Endodermal cell (in vitro differentiated cells): ENCODE measurements at regions not wholly inside any gene's neighbourhood (a gene's known extent, or its start where the extent isn't known, plus 50 kb on each side); places are given as distances from the start of the nearest gene placed in this dataset.

Source experiments
- DNase-seq: peaks from one replicate; pipeline ENCODE4 v3.0.0-alpha.2; 2017
- H3K27ac ChIP-seq: 2 replicates; pipeline ENCODE4 v1.5.1; 2013; ENCODE audit warnings: mild to moderate bottlenecking, low read depth, low read length, moderate library complexity
- H3K27me3 ChIP-seq: 2 replicates; pipeline ENCODE4 v1.6.1; 2013; ENCODE audit warnings: mild to moderate bottlenecking, low read length, moderate library complexity; ENCODE audit not compliant: insufficient read depth, control insufficient read depth, poor library complexity, severe bottlenecking
- H3K36me3 ChIP-seq: 2 replicates; pipeline ENCODE4 v1.7.0; 2013; ENCODE audit warnings: mild to moderate bottlenecking, low read length, moderate library complexity; ENCODE audit not compliant: control insufficient read depth, insufficient read depth
- H3K4me1 ChIP-seq: one replicate; pipeline ENCODE4 v1.7.0; 2013; ENCODE audit warnings: low read length; ENCODE audit not compliant: control insufficient read depth, insufficient read depth
- H3K4me3 ChIP-seq: 2 replicates; pipeline ENCODE4 v1.5.1; 2013; ENCODE audit warnings: mild to moderate bottlenecking, low read length, moderate library complexity
- H3K9ac ChIP-seq: 2 replicates; pipeline ENCODE4 v1.6.1; 2013; ENCODE audit warnings: mild to moderate bottlenecking, low read length, moderate library complexity; ENCODE audit not compliant: poor library complexity, severe bottlenecking; ENCODE audit errors: extremely low read depth
- H3K9me3 ChIP-seq: 2 replicates; pipeline ENCODE4 v1.6.1; 2013; ENCODE audit warnings: mild to moderate bottlenecking, low read length, moderate library complexity; ENCODE audit not compliant: control insufficient read depth
- H3K27ac Mint-ChIP-seq: 2 replicates; pipeline ENCODE4 v1.8.0; 2020; ENCODE audit warnings: mixed read lengths
- H3K27me3 Mint-ChIP-seq: 2 replicates; pipeline ENCODE4 v1.8.0; 2021; ENCODE audit warnings: mild to moderate bottlenecking, mixed read lengths; ENCODE audit not compliant: insufficient read depth
- H3K36me3 Mint-ChIP-seq: 2 replicates; pipeline ENCODE4 v1.8.0; 2020; ENCODE audit warnings: low read depth, mixed read lengths
- H3K4me1 Mint-ChIP-seq: 2 replicates; pipeline ENCODE4 v1.8.0; 2020; ENCODE audit warnings: mixed read lengths
- H3K4me3 Mint-ChIP-seq: 2 replicates; pipeline ENCODE4 v1.8.0; 2020; ENCODE audit warnings: mild to moderate bottlenecking, moderate library complexity, mixed read lengths
- H3K9me3 Mint-ChIP-seq: 2 replicates; pipeline ENCODE4 v1.8.0; 2020; ENCODE audit warnings: mild to moderate bottlenecking, mixed read lengths
- CTCF ChIP-seq: fragments of 200-600 bp; sonication (generic); conservative IDR thresholded peaks from 2 replicates; pipeline ENCODE4 v1.5.0; 2021; ENCODE audit warnings: antibody characterized with exemption, mild to moderate bottlenecking
- WGBS, 2 experiments: methylation state at CpG; one replicate each; pipeline versions ENCODE4 v1.1.5 to v1.1.7; 2013; ENCODE audit warnings: missing lambda C conversion rate in 2 of 2, mixed read lengths in 1 of 2; ENCODE audit not compliant: insufficient coverage in 1 of 2, insufficient read length in 1 of 2; 5-methylcytosine and 5-hydroxymethylcytosine counted together

- Histone ChIP-seq H3K27ac (no peak overlapping the region), H3K27me3 (no peaks in the 10 kb centered on the region), H3K36me3 (no peaks in the 10 kb centered on the region), H3K4me1 (no peaks in the 10 kb centered on the region), H3K9ac (no peak overlapping the region), H3K4me3 (no peak overlapping the region), H3K9me3 (peaks cover 20% of the 10 kb centered on the region)
- H3K27ac Mint-ChIP-seq, result no peak overlapping the region
- no peaks in the 10 kb centered on the region for H3K27me3 Mint-ChIP-seq
- 100% methylated on average over 1 of the region's 1 CpG; no CpG with 5 or more reads in 1 of the 2 experiments for WGBS, 2 experiments
- H3K4me1 Mint-ChIP-seq, result no peaks in the 10 kb centered on the region
- H3K9me3 Mint-ChIP-seq, result peaks cover 15% of the 10 kb centered on the region
- peaks cover 4% of the 10 kb centered on the region for H3K36me3 Mint-ChIP-seq
- no peak for TF ChIP-seq CTCF
- H3K4me3 Mint-ChIP-seq, result no peak overlapping the region
- DNase-seq, result no peak
These were observed 271.7 kb downstream of the RBM43 start for GRCh38 chr2:150989969-150990368.

DNA sequence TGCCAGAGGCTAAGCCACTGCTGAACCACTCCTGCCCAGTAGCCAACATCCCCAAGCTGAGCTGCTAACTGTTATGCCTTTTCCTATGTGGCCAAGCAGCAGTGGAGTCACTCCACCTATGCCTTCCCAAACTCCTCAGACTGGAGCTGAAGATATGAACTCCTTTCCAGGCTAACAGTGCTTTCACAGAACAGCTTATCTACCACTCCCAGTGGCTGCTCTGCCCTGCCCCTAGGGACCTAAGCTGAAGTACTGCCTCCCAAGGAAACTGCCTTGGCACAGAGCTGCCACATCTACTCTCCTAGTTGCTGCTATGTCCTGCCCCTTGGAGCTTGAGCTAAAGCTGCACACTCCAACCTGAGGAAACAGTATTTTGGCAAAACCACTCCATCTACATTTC lies 275.9 kb downstream of the RBM43 start:
- Histone ChIP-seq H3K27me3 (no peaks in the 10 kb centered on the region), H3K36me3 (no peaks in the 10 kb centered on the region), H3K4me1 (no peaks in the 10 kb centered on the region), H3K9me3 (peaks cover 18% of the 10 kb centered on the region), H3K4me3 (no peak overlapping the region), H3K9ac (no peak overlapping the region), H3K27ac (no peak overlapping the region)
- Mint-ChIP-seq H3K27me3 (no peaks in the 10 kb centered on the region), H3K27ac (no peak overlapping the region), H3K36me3 (peaks cover 4% of the 10 kb centered on the region), H3K4me3 (no peak overlapping the region), H3K9me3 (peaks cover 12% of the 10 kb centered on the region), H3K4me1 (no peaks in the 10 kb centered on the region)
- no peak for TF ChIP-seq CTCF
- no peak for DNase-seq

DNA sequence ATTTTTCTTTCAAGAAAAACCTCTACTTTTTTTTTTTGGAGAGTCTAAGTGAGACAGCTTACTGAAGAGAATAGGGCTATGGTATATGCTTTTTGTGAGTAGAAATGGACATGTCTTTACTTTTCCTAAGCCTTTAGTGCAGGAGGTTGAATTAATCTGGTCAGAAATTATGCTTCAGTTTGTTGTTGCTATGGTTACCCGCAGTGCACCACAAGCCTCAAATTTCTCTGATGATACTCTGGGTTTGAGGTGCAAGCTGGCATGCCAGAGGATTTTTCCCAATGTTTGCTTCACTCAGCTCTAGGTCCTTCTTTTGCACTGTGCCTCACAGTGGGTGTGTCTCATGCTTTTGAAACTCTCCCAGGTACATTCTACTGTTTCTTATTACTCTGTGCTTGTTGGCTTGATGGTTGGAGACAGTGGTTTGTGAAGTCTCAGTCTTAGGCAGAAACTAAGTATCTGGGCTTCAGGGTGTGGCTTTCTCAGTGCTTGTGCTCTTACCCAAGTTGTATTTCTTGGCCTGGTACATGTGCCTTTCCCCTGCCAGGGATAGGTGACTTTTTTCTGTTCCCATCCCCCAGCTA lies 278.3 kb downstream of the RBM43 start:
- Mint-ChIP-seq H3K27ac (no peak overlapping the region), H3K27me3 (no peaks in the 10 kb centered on the region)

More for the DNA sequence above, 278.3 kb downstream of the RBM43 start:
- TF ChIP-seq CTCF, result no peak
- H3K4me1 ChIP-seq, result no peaks in the 10 kb centered on the region
- 97 to 100% methylated on average over 1 of the region's 1 CpG for WGBS, 2 experiments
- no peak for DNase-seq
- H3K27me3 ChIP-seq, result no peaks in the 10 kb centered on the region
- Mint-ChIP-seq H3K9me3 (no peaks in the 10 kb centered on the region), H3K36me3 (no peaks in the 10 kb centered on the region), H3K4me3 (no peak overlapping the region), H3K4me1 (no peaks in the 10 kb centered on the region)
- no peak overlapping the region for H3K27ac ChIP-seq
- no peaks in the 10 kb centered on the region for H3K9me3 ChIP-seq
- H3K9ac ChIP-seq, result no peak overlapping the region
- no peak overlapping the region for H3K4me3 ChIP-seq
- H3K36me3 ChIP-seq, result no peaks in the 10 kb centered on the region
